ENCODE measurements at regions not wholly inside any gene's neighbourhood (a gene's known extent, or its start where the extent isn't known, plus 50 kb on each side); places are given as distances from the start of the nearest gene placed in this dataset.

DNA sequence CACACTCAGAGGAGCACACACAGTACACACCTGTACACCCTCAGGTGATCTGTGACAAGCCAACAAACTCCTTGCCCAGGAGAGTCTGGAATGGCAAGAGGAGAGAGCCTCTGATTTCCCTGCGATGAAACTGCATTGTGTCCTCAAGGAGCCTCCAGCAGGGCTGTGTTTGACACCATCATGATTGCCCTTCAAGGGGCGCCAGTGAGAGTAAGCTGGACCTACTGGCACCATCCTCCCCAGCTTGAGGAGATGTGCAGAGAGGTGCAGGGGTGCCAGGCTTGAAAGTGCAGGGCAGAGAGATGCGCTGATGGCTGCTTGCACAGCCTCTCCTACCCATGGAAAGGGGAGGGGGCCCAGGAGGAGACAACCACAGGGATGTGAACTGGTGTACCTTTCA is 188.8 kb upstream of the CADM1 start:
- no peaks in the 10 kb centered on the region for H4K20me1 ChIP-seq (ENCODE audit: insufficient read depth, low read length)
- in situ Hi-C loops (cut with HindIII; ENCODE audit: extremely low pct_ligation_motif_present, low pct_unique_long_range_greater_than_20kb), result no loop called here
- ATAC-seq (no peak), DNase-seq (ENCODE audit: low spot score) (no peak), FAIRE-seq (no peak)
- no peaks in the 10 kb centered on the region for H3K36me3 ChIP-seq (replicated peaks in 1 of 2; ENCODE audit: control insufficient read depth in 1 of 2, insufficient read depth in 2 of 2, low read length in 2 of 2)
- no peak overlapping the region for H3K4me2 ChIP-seq (ENCODE audit: low read depth, low read length)
- H2AFZ ChIP-seq (ENCODE audit: low read length), result no peak overlapping the region
- intact Hi-C loops (cut with micrococcal nuclease; ENCODE audit: unreplicated experiment), result no loop called here
- POLR2A ChIA-PET, result no interaction called here
- H3K27me3 ChIP-seq (ENCODE audit: control insufficient read depth in 1 of 2, insufficient read depth in 2 of 2, low read length in 2 of 2), result peaks cover 0 to 29% of the 10 kb centered on the region in 2 experiments; a peak in 3 of 5 replicates
- WGBS (ENCODE audit: low lambda C conversion rate), result 19% methylated on average over 2 of the region's 3 CpGs
- H3K27ac ChIP-seq (ENCODE audit: extremely low read length, insufficient read depth, low read length), result no peak overlapping the region
- H3K9me3 ChIP-seq (ENCODE audit: low read length), result no peaks in the 10 kb centered on the region
- no peaks in the 10 kb centered on the region for H3K79me2 ChIP-seq (ENCODE audit: insufficient read depth, low read length)
- no peak for TF ChIP-seq ZNF350 (CRISPR knock-in tag; IDR thresholded peaks at IDR 0.05; ENCODE audit: borderline replicate concordance, low read depth)
- TF ChIP-seq ZNF782 (CRISPR knock-in tag; IDR thresholded peaks at IDR 0.05; ENCODE audit: borderline replicate concordance), result no peak
- TF ChIP-seq, protein P1, sequence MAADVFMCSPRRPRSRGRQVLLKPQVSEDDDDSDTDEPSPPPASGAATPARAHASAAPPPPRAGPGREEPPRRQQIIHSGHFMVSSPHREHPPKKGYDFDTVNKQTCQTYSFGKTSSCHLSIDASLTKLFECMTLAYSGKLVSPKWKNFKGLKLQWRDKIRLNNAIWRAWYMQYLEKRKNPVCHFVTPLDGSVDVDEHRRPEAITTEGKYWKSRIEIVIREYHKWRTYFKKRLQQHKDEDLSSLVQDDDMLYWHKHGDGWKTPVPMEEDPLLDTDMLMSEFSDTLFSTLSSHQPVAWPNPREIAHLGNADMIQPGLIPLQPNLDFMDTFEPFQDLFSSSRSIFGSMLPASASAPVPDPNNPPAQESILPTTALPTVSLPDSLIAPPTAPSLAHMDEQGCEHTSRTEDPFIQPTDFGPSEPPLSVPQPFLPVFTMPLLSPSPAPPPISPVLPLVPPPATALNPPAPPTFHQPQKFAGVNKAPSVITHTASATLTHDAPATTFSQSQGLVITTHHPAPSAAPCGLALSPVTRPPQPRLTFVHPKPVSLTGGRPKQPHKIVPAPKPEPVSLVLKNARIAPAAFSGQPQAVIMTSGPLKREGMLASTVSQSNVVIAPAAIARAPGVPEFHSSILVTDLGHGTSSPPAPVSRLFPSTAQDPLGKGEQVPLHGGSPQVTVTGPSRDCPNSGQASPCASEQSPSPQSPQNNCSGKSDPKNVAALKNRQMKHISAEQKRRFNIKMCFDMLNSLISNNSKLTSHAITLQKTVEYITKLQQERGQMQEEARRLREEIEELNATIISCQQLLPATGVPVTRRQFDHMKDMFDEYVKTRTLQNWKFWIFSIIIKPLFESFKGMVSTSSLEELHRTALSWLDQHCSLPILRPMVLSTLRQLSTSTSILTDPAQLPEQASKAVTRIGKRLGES (CRISPR knock-in tag; IDR thresholded peaks at IDR 0.05; ENCODE audit: borderline replicate concordance), result no peak
- TF ChIP-seq CREM (IDR thresholded peaks at IDR 0.05), result no peak
- no peak for TF ChIP-seq CREM (CRISPR knock-in tag; IDR thresholded peaks at IDR 0.05)
- no peak for TF ChIP-seq BRCA1 (CRISPR knock-in tag; IDR thresholded peaks at IDR 0.05)
- TF ChIP-seq MTA3 (CRISPR knock-in tag; IDR thresholded peaks at IDR 0.05), result no peak
- no peak for TF ChIP-seq ZNF335 (CRISPR knock-in tag; IDR thresholded peaks at IDR 0.05)
- no peak for TF ChIP-seq STAG1 (CRISPR knock-in tag; IDR thresholded peaks at IDR 0.05)
- TF ChIP-seq, protein P2, sequence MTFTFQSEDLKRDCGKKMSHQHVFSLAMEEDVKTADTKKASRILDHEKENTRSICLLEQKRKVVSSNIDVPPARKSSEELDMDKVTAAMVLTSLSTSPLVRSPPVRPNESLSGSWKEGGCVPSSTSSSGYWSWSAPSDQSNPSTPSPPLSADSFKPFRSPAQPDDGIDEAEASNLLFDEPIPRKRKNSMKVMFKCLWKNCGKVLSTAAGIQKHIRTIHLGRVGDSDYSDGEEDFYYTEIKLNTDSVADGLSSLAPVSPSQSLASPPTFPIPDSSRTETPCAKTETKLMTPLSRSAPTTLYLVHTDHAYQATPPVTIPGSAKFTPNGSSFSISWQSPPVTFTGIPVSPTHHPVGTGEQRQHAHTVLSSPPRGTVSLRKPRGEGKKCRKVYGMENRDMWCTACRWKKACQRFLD (CRISPR knock-in tag; IDR thresholded peaks at IDR 0.05; ENCODE audit: borderline replicate concordance), result no peak
- no peak for TF ChIP-seq PAXIP1 (CRISPR knock-in tag; conservative IDR thresholded peaks at IDR 0.05)
- TF ChIP-seq TBL1XR1 (IDR thresholded peaks at IDR 0.05; ENCODE audit: borderline replicate concordance, low read length, partially characterized antibody), result no peak
- no peak for TF ChIP-seq ZNF430 (CRISPR knock-in tag; IDR thresholded peaks at IDR 0.05)
- TF ChIP-seq ZFP36 (IDR thresholded peaks at IDR 0.05; ENCODE audit: borderline replicate concordance, low read depth, low read length, partially characterized antibody), result no peak
- no peak for TF ChIP-seq ADNP (CRISPR knock-in tag; IDR thresholded peaks at IDR 0.05)
- H3K4me3 ChIP-seq (replicated peaks in 1 of 3; ENCODE audit: insufficient read depth in 1 of 3, low read depth in 2 of 3, low read length in 3 of 3), result no peak overlapping the region
- BruUV-seq (replicated peaks), result no TSS peak
- CTCF ChIA-PET (ENCODE audit: low intra/inter-chr PET ratio, low total read pairs), result no interaction called here
- H3K4me1 ChIP-seq (ENCODE audit: insufficient read depth, low read length), result no peaks in the 10 kb centered on the region
- H3K9ac ChIP-seq (ENCODE audit: insufficient read depth, low read depth, low read length), result no peak overlapping the region

Data from HepG2 (cell line).